K562 (cell line): ENCODE measurements at regions not wholly inside any gene's neighbourhood (a gene's known extent, or its start where the extent isn't known, plus 50 kb on each side); places are given as distances from the start of the nearest gene placed in this dataset.
A peak's percentile ranks its signal among the peaks of the same experiment; 100 is the strongest.

ENCODE experiments used
- CC2D1A ChIP-seq: fragments of 450-650 bp; IDR thresholded peaks from 2 replicates; pipeline ENCODE4 v1.6.1; 2017; ENCODE audit warnings: mild to moderate bottlenecking
- ETS1 ChIP-seq: conservative IDR thresholded peaks from 2 replicates; pipeline ENCODE4 v1.6.1; 2011; ENCODE audit warnings: low read depth, mild to moderate bottlenecking, low read length; ENCODE audit not compliant: control insufficient read depth
- FOXK2 ChIP-seq, 2 experiments: fragments of 450-650 bp; IDR thresholded peaks in 1 of 2; conservative IDR thresholded peaks in 1 of 2; 2 replicates each; pipeline ENCODE4 v1.6.1; 2016; ENCODE audit warnings: low read depth in 2 of 2, mild to moderate bottlenecking in 1 of 2
- FOXM1 ChIP-seq, 2 experiments: fragments of 450-650 bp in 1 of 2; sonication (generic) in 1 of 2; formaldehyde crosslinking in 1 of 2; IDR thresholded peaks; 2 replicates each; pipeline versions ENCODE4 v1.6.1 to v1.9.0; 2017 to 2022; ENCODE audit warnings: low read depth in 2 of 2, mild to moderate bottlenecking in 2 of 2, missing genetic modification reagents in 1 of 2, moderate library complexity in 1 of 2
- GABPA ChIP-seq: fragments of 200-800 bp; sonication (Bioruptor generic); conservative IDR thresholded peaks from 2 replicates; pipeline ENCODE4 v1.6.1; 2016; ENCODE audit warnings: low read depth, missing genetic modification characterization, missing compliant biosample characterization
- HLTF ChIP-seq: fragments of 450-650 bp; IDR thresholded peaks from 2 replicates; pipeline ENCODE4 v1.6.1; 2016
- HNRNPK ChIP-seq: fragments of 200-400 bp; formaldehyde crosslinking; IDR thresholded peaks from one replicate; pipeline ENCODE4 v1.6.1; 2018; ENCODE audit warnings: mild to moderate bottlenecking, low read depth, low read length; ENCODE audit not compliant: poor library complexity, severe bottlenecking
- LARP7 ChIP-seq: fragments of 450-650 bp; IDR thresholded peaks from 2 replicates; pipeline ENCODE4 v1.6.1; 2016
- MAFK ChIP-seq: IDR thresholded peaks from 2 replicates; pipeline ENCODE4 v1.6.1; 2011; ENCODE audit warnings: low read length, improper control_type of control experiment
- MTA2 ChIP-seq: fragments of 450-650 bp; IDR thresholded peaks from 2 replicates; pipeline ENCODE4 v1.6.1; 2016; ENCODE audit warnings: low read depth
- NFYB ChIP-seq: IDR thresholded peaks from 2 replicates; pipeline ENCODE4 v1.6.1; 2011; ENCODE audit warnings: mild to moderate bottlenecking, moderate library complexity; ENCODE audit not compliant: insufficient read length; ENCODE audit errors: extremely low read depth
- RERE ChIP-seq: sonication (generic); formaldehyde crosslinking; IDR thresholded peaks from 2 replicates; pipeline ENCODE4 v1.8.0; 2023; ENCODE audit warnings: missing genetic modification reagents, mild to moderate bottlenecking, borderline replicate concordance
- TAL1 ChIP-seq: fragments of 450-650 bp; IDR thresholded peaks from 2 replicates; pipeline ENCODE4 v1.6.1; 2016; ENCODE audit warnings: mild to moderate bottlenecking
- TEAD1 ChIP-seq, 2 experiments: fragments of 450-650 bp in 1 of 2; sonication (generic) in 1 of 2; formaldehyde crosslinking; IDR thresholded peaks; 2 replicates each; pipeline versions ENCODE4 v1.4.0 to v1.8.0; 2020 to 2022; ENCODE audit warnings: mild to moderate bottlenecking in 2 of 2, missing genetic modification reagents in 1 of 2
- ZBTB1 ChIP-seq: sonication (generic); formaldehyde crosslinking; IDR thresholded peaks from 2 replicates; pipeline ENCODE4 v1.8.1; 2023; ENCODE audit warnings: missing genetic modification reagents, low read depth, mild to moderate bottlenecking, borderline replicate concordance
- ZNF280A ChIP-seq: fragments of 450-650 bp; IDR thresholded peaks from 2 replicates; pipeline ENCODE4 v1.6.1; 2018; ENCODE audit warnings: mild to moderate bottlenecking, low read depth; ENCODE audit not compliant: partially characterized antibody
- ZNF592 ChIP-seq: fragments of 450-650 bp; IDR thresholded peaks from 2 replicates; pipeline ENCODE4 v1.6.1; 2017; ENCODE audit warnings: antibody characterized with exemption, mild to moderate bottlenecking

GRCh38 chr7:93004906-93005305 is 112.9 kb downstream of the SAMD9 start (continued):
- no peak for TF ChIP-seq RERE (CRISPR knock-in tag)
- TF ChIP-seq NFYB = no peak
- no peak for TF ChIP-seq FOXK2 (conservative IDR thresholded peaks at IDR 0.05 in 1 of 2, IDR thresholded peaks at IDR 0.05 in 1 of 2; ENCODE audit: low read depth in 2 of 2)
- TF ChIP-seq CC2D1A = 0 out of 2 replicates have a peak, but pooled peaks have one; percentile 44
- no peak for TF ChIP-seq ZBTB1 (CRISPR knock-in tag)
- TF ChIP-seq HNRNPK = no peak
- TF ChIP-seq TAL1 = peak; percentile 84
- no peak for TF ChIP-seq MAFK
- no peak for TF ChIP-seq GABPA (tag)
- TF ChIP-seq MTA2 = peak; percentile 42
- no peak for TF ChIP-seq HLTF
- TF ChIP-seq ZNF592 = peak; percentile 87
- no peak for TF ChIP-seq LARP7
- TF ChIP-seq ZNF280A = no peak
- TF ChIP-seq FOXM1 (IDR thresholded peaks at IDR 0.05; ENCODE audit: low read depth) = no peak; the same call in 1 of the 2 replicates
- TF ChIP-seq FOXM1 (CRISPR knock-in tag; IDR thresholded peaks at IDR 0.05; ENCODE audit: low read depth) = no peak
- no peak for TF ChIP-seq ETS1
- TF ChIP-seq TEAD1 (CRISPR knock-in tag; IDR thresholded peaks at IDR 0.05) = no peak
